MCF 10A (cell line): ENCODE measurements at regions not wholly inside any gene's neighbourhood (a gene's known extent, or its start where the extent isn't known, plus 50 kb on each side); places are given as distances from the start of the nearest gene placed in this dataset.

Experiments
- BruUV-seq: library from RNA; stranded (reverse); fragments of 400-500 nt; replicated peaks from 2 replicates; lab custom pipeline; 2021; lab: Mats Ljungman, UMichigan
- CTCF ChIA-PET: fragments of 300-600 bp; sonication (Branson Sonifier 250); formaldehyde crosslinking; extraction: SDS; loops from one replicate; lab custom pipeline; 2021; ENCODE audit warnings: antibody characterized with exemption, inconsistent platforms; lab: Yijun Ruan, JAX
- POLR2A ChIA-PET: fragments of 300-600, 350-650 bp; sonication (Branson Sonifier 250); formaldehyde crosslinking; extraction: SDS; loops from one replicate; lab custom pipeline; 2020; ENCODE audit warnings: antibody characterized with exemption, inconsistent platforms; lab: Yijun Ruan, JAX
- DNase-seq: peaks from one replicate; pipeline ENCODE4 v3.0.0-alpha.2; 2018; ENCODE audit not compliant: unreplicated experiment
- H3K27ac Mint-ChIP-seq: one replicate; pipeline ENCODE4 v1.8.0; 2022; ENCODE audit warnings: mild to moderate bottlenecking, low read depth, mixed read lengths; ENCODE audit not compliant: unreplicated experiment
- H3K27me3 Mint-ChIP-seq: one replicate; pipeline ENCODE4 v1.8.0; 2022; ENCODE audit warnings: mixed read lengths; ENCODE audit not compliant: insufficient read depth, unreplicated experiment
- H3K36me3 Mint-ChIP-seq: one replicate; pipeline ENCODE4 v1.8.0; 2022; ENCODE audit warnings: mild to moderate bottlenecking, moderate library complexity, mixed read lengths; ENCODE audit not compliant: insufficient read depth, unreplicated experiment
- H3K4me1 Mint-ChIP-seq: one replicate; pipeline ENCODE4 v1.8.0; 2022; ENCODE audit warnings: mixed read lengths; ENCODE audit not compliant: insufficient read depth, unreplicated experiment
- H3K4me3 Mint-ChIP-seq: one replicate; pipeline ENCODE4 v1.8.0; 2022; ENCODE audit warnings: mild to moderate bottlenecking, moderate library complexity, mixed read lengths; ENCODE audit not compliant: unreplicated experiment
- H3K9me3 Mint-ChIP-seq: one replicate; pipeline ENCODE4 v1.8.0; 2022; ENCODE audit warnings: mixed read lengths; ENCODE audit not compliant: unreplicated experiment
- intact Hi-C: fragments of 100-400 bp; cut with micrococcal nuclease; formaldehyde crosslinking; loops from 2 replicates; pipeline ENCODE4 v1.14.1; 2022
- TF ChIP-seq, protein P1 (sequence below): fragments of 200-600 bp; IDR thresholded peaks from one replicate; pipeline ENCODE4 v1.8.0; 2022; ENCODE audit warnings: antibody characterized with exemption, mild to moderate bottlenecking; ENCODE audit not compliant: unreplicated experiment

GRCh38 chr2:234842753-234843152 is 109.1 kb upstream of the SH3BP4 start:
- Mint-ChIP-seq H3K4me1 (peaks cover 16% of the 10 kb centered on the region), H3K9me3 (no peaks in the 10 kb centered on the region), H3K4me3 (no peak overlapping the region), H3K27me3 (no peaks in the 10 kb centered on the region), H3K36me3 (no peaks in the 10 kb centered on the region), H3K27ac (no peak overlapping the region)
- ChIA-PET CTCF (interaction anchor here (1.1 kb wide), 1 partner anchor 232 kb away, joined by 3 read pairs; no protein-coding TSS in a partner anchor), POLR2A (interaction anchor here (0.7 to 1.6 kb wide), 3 partner anchors 10 to 182 kb away, joined by 3 to 5 read pairs (median 3); no protein-coding TSS in a partner anchor)
- DNase-seq: no peak
- TF ChIP-seq, protein P1, sequence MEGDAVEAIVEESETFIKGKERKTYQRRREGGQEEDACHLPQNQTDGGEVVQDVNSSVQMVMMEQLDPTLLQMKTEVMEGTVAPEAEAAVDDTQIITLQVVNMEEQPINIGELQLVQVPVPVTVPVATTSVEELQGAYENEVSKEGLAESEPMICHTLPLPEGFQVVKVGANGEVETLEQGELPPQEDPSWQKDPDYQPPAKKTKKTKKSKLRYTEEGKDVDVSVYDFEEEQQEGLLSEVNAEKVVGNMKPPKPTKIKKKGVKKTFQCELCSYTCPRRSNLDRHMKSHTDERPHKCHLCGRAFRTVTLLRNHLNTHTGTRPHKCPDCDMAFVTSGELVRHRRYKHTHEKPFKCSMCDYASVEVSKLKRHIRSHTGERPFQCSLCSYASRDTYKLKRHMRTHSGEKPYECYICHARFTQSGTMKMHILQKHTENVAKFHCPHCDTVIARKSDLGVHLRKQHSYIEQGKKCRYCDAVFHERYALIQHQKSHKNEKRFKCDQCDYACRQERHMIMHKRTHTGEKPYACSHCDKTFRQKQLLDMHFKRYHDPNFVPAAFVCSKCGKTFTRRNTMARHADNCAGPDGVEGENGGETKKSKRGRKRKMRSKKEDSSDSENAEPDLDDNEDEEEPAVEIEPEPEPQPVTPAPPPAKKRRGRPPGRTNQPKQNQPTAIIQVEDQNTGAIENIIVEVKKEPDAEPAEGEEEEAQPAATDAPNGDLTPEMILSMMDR: no peak
- BruUV-seq: no TSS peak
- intact Hi-C loops: no loop called here

GRCh38 chr2:234841321-234842015 is 110.3 kb upstream of the SH3BP4 start:
- CTCF ChIA-PET: interaction anchor here (1.1 kb wide), 1 partner anchor 231 kb away, joined by 3 read pairs; no protein-coding TSS in a partner anchor
- no TSS peak for BruUV-seq
- no peak overlapping the region for H3K27ac Mint-ChIP-seq
- H3K36me3 Mint-ChIP-seq: no peaks in the 10 kb centered on the region
- no peaks in the 10 kb centered on the region for H3K27me3 Mint-ChIP-seq
- H3K4me1 Mint-ChIP-seq: peaks cover 16% of the 10 kb centered on the region
- POLR2A ChIA-PET: interaction anchor here (0.6 to 1.6 kb wide), 3 partner anchors 8 to 11 kb away, joined by 3 to 5 read pairs (median 5); no protein-coding TSS in a partner anchor
- DNase-seq: no peak
- TF ChIP-seq, protein P1: no peak
- intact Hi-C loops: no loop called here
- no peaks in the 10 kb centered on the region for H3K9me3 Mint-ChIP-seq
- H3K4me3 Mint-ChIP-seq: no peak overlapping the region

DNA sequence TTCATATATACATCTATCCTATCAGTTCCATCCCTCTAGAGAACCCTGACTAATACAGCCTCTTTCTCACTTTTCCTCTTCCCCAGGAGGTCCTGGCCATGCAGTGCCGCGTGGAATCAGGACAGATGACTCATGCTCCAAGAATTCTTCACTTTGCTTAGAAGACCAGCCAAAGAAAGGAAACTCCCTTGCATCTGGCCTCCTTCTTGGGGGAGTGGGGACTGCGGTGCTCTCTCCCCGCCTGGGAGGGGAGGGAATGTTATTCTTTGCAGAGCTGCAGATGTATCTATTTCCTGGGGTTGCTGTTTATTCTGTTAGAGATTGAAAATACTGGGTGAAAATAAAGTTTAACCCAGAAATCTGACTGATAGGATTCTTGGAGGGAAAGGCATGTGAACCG is 111.5 kb upstream of the SH3BP4 start:
- Mint-ChIP-seq H3K27ac (no peak overlapping the region), H3K27me3 (no peaks in the 10 kb centered on the region), H3K9me3 (no peaks in the 10 kb centered on the region), H3K36me3 (no peaks in the 10 kb centered on the region), H3K4me1 (peaks cover 16% of the 10 kb centered on the region), H3K4me3 (no peak overlapping the region)
- ChIA-PET POLR2A (interaction anchor here (0.6 kb wide), 1 partner anchor 287 kb away, joined by 3 read pairs; no protein-coding TSS in a partner anchor), CTCF (no interaction called here)
- TF ChIP-seq, protein P1: no peak
- peak; percentile 88 for DNase-seq
- no TSS peak for BruUV-seq
- intact Hi-C loops: no loop called here

DNA sequence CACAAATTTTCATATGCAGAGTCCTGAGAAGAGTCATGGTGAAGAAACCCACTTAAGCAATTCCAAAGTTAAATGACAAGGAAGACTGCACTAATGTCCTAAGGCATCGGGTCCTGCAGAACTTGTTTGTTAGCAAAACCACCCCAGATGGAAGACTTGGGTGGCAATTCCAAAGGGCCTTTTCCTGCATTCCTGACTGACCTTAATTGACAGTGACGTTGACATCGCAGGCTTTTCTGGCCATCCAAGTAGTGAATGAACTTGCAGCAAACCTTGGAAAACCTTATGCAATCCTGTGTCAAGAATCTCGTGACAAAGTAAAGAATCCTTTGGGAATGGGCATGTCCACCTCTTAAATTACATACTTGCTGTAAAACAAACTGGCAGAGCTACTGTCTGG is 112.5 kb upstream of the SH3BP4 start:
- no peak for DNase-seq
- BruUV-seq: no TSS peak
- H3K9me3 Mint-ChIP-seq: no peaks in the 10 kb centered on the region
- no peaks in the 10 kb centered on the region for H3K36me3 Mint-ChIP-seq
- intact Hi-C loops: no loop called here
- H3K4me3 Mint-ChIP-seq: no peak overlapping the region
- peaks cover 16% of the 10 kb centered on the region for H3K4me1 Mint-ChIP-seq
- CTCF ChIA-PET: no interaction called here
- POLR2A ChIA-PET: no interaction called here
- TF ChIP-seq, protein P1: no peak
- no peaks in the 10 kb centered on the region for H3K27me3 Mint-ChIP-seq
- no peak overlapping the region for H3K27ac Mint-ChIP-seq
